ENCODE measurements at regions not wholly inside any gene's neighbourhood (a gene's known extent, or its start where the extent isn't known, plus 50 kb on each side); places are given as distances from the start of the nearest gene placed in this dataset.

- no peak overlapping the region for H3K9ac ChIP-seq (ENCODE audit: low read length)
- H3K4me2 ChIP-seq (ENCODE audit: low read length), result no peak overlapping the region
- no peaks in the 10 kb centered on the region for H3K27me3 ChIP-seq (ENCODE audit: insufficient read depth, low read length)
- H3K27ac ChIP-seq (ENCODE audit: low read depth, low read length, poor library complexity, severe bottlenecking), result no peak overlapping the region
- no peaks in the 10 kb centered on the region for H3K9me2 ChIP-seq (ENCODE audit: low read depth, low read length)
- TF ChIP-seq CTCF (IDR thresholded peaks at IDR 0.05; ENCODE audit: low read length), result no peak
- TF ChIP-seq EZH2 (IDR thresholded peaks at IDR 0.05; ENCODE audit: borderline replicate concordance, low read length), result no peak
- no peaks in the 10 kb centered on the region for H3K79me2 ChIP-seq (ENCODE audit: insufficient read depth, low read length)
- no peaks in the 10 kb centered on the region for H3K9me3 ChIP-seq (ENCODE audit: low read length)
- no peaks in the 10 kb centered on the region for H4K20me1 ChIP-seq (ENCODE audit: insufficient read depth, low read length)
- H2AFZ ChIP-seq (ENCODE audit: low read length), result no peak overlapping the region
- H3K4me1 ChIP-seq (ENCODE audit: insufficient read depth, low read length, severe bottlenecking), result no peaks in the 10 kb centered on the region
- H3K36me3 ChIP-seq (ENCODE audit: insufficient read depth, low read length), result no peaks in the 10 kb centered on the region
- no peaks in the 10 kb centered on the region for H3F3A ChIP-seq (ENCODE audit: insufficient read depth, low read length)
- H3K4me3 ChIP-seq (ENCODE audit: low read depth, low read length, poor library complexity, severe bottlenecking), result no peak overlapping the region
These were observed 57.2 kb upstream of the AFF2 start for GRCh38 chrX:148443216-148443615.

- Histone ChIP-seq H3K4me1 (ENCODE audit: insufficient read depth, low read length, severe bottlenecking) (peaks cover 9% of the 10 kb centered on the region), H4K20me1 (ENCODE audit: insufficient read depth, low read length) (no peaks in the 10 kb centered on the region), H3K79me2 (ENCODE audit: insufficient read depth, low read length) (no peaks in the 10 kb centered on the region), H2AFZ (ENCODE audit: low read length) (no peak overlapping the region), H3K9me2 (ENCODE audit: low read depth, low read length) (no peaks in the 10 kb centered on the region), H3F3A (ENCODE audit: insufficient read depth, low read length) (no peaks in the 10 kb centered on the region), H3K4me3 (ENCODE audit: low read depth, low read length, poor library complexity, severe bottlenecking) (no peak overlapping the region), H3K4me2 (ENCODE audit: low read length) (no peak overlapping the region; the same call in 1 of the 2 replicates), H3K27ac (ENCODE audit: low read depth, low read length, poor library complexity, severe bottlenecking) (no peak overlapping the region), H3K9me3 (ENCODE audit: low read length) (no peaks in the 10 kb centered on the region), H3K27me3 (ENCODE audit: insufficient read depth, low read length) (no peaks in the 10 kb centered on the region), H3K9ac (ENCODE audit: low read length) (no peak overlapping the region), H3K36me3 (ENCODE audit: insufficient read depth, low read length) (no peaks in the 10 kb centered on the region)
- TF ChIP-seq EZH2 (IDR thresholded peaks at IDR 0.05; ENCODE audit: borderline replicate concordance, low read length), result no peak
- no peak for TF ChIP-seq CTCF (IDR thresholded peaks at IDR 0.05; ENCODE audit: low read length)
These were observed 51.7 kb upstream of the AFF2 start for GRCh38 chrX:148448686-148449085.

Data from OCI-LY1 (cell line).